GM13976 (cell line): ENCODE measurements at regions not wholly inside any gene's neighbourhood (a gene's known extent, or its start where the extent isn't known, plus 50 kb on each side); places are given as distances from the start of the nearest gene placed in this dataset.

Experiments used
- DNase-seq: peaks from one replicate; pipeline ENCODE4 v3.0.0; 2012; ENCODE audit warnings: low spot score
- CTCF ChIP-seq: IDR thresholded peaks from 2 replicates; pipeline ENCODE4 v1.5.1; 2012; ENCODE audit warnings: borderline replicate concordance, mild to moderate bottlenecking; ENCODE audit not compliant: insufficient read depth; ENCODE audit errors: extremely low read depth, missing control alignments, control extremely low read depth
- in situ Hi-C: fragments of 300-500 bp; cut with MboI; formaldehyde crosslinking; loops from one replicate; pipeline ENCODE4 v1.12.0; 2022; ENCODE audit warnings: low sequenced_read_pairs, mixed read lengths, inconsistent platforms; ENCODE audit not compliant: unreplicated experiment

GRCh38 chr16:82331974-82332750 is 162.1 kb upstream of the MPHOSPH6 start:
- no peak for TF ChIP-seq CTCF
- no peak for DNase-seq
- in situ Hi-C loops: no loop called here

- no peak for DNase-seq
- in situ Hi-C loops: no loop called here
- TF ChIP-seq CTCF: no peak
Observed at GRCh38 chr16:82331397-82331796, 161.4 kb upstream of the MPHOSPH6 start.

GRCh38 chr16:82329504-82330192 is 159.6 kb upstream of the MPHOSPH6 start:
- in situ Hi-C loops: no loop called here
- TF ChIP-seq CTCF: no peak
- DNase-seq: no peak

- DNase-seq: no peak
- in situ Hi-C loops: no loop called here
- no peak for TF ChIP-seq CTCF
Observed at GRCh38 chr16:82328881-82329469, 159.0 kb upstream of the MPHOSPH6 start.

GRCh38 chr16:82323171-82323570 is 153.1 kb upstream of the MPHOSPH6 start:
- in situ Hi-C loops: no loop called here
- TF ChIP-seq CTCF: no peak
- DNase-seq: no peak

GRCh38 chr16:82322177-82322576 is 152.2 kb upstream of the MPHOSPH6 start:
- no peak for DNase-seq
- in situ Hi-C loops: no loop called here
- TF ChIP-seq CTCF: no peak
